GM12873 (cell line): ENCODE measurements at regions not wholly inside any gene's neighbourhood (a gene's known extent, or its start where the extent isn't known, plus 50 kb on each side); places are given as distances from the start of the nearest gene placed in this dataset.

Source experiments
- TF ChIP-seq, protein P1 (sequence below): IDR thresholded peaks from 2 replicates; pipeline ENCODE4 v1.5.1; 2012; ENCODE audit warnings: low read depth, mild to moderate bottlenecking, moderate library complexity, low read length, control low read depth; ENCODE audit not compliant: insufficient read depth; ENCODE audit errors: missing control alignments

DNA sequence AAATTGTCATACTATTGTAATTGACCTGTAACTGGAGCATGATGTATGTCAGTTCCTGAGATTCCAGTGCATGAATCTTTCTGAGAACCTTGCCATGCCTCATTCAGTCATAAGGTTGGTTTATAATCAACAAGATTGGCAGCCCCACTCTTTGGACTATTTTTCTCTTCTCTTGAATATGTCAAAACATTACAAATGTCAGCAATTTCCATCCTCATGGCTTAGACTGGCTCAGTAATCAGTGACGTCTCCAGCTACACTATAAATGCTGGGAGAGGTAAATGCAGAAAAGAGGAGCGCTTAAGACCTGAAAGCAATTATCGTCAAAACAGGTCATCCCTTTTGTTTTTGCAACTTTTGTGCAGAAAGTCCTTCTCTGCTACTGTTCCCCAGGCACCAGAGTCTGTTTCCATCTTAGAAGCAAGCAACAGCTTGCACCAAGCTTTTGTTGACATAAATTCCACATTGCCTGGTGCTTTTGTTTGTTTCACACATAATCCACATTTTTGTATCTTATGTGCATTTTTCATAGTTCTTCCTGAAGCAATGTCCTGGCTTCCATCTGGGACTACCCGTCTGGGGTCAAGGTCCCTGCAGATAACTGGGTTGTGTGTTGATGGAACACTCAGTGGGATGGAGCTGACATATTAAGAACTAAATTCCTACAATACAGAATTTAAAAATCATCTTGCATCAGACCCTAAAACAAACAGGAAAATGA, 149.8 kb downstream of the OSR1 start:
- TF ChIP-seq, protein P1, sequence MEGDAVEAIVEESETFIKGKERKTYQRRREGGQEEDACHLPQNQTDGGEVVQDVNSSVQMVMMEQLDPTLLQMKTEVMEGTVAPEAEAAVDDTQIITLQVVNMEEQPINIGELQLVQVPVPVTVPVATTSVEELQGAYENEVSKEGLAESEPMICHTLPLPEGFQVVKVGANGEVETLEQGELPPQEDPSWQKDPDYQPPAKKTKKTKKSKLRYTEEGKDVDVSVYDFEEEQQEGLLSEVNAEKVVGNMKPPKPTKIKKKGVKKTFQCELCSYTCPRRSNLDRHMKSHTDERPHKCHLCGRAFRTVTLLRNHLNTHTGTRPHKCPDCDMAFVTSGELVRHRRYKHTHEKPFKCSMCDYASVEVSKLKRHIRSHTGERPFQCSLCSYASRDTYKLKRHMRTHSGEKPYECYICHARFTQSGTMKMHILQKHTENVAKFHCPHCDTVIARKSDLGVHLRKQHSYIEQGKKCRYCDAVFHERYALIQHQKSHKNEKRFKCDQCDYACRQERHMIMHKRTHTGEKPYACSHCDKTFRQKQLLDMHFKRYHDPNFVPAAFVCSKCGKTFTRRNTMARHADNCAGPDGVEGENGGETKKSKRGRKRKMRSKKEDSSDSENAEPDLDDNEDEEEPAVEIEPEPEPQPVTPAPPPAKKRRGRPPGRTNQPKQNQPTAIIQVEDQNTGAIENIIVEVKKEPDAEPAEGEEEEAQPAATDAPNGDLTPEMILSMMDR = no peak

DNA sequence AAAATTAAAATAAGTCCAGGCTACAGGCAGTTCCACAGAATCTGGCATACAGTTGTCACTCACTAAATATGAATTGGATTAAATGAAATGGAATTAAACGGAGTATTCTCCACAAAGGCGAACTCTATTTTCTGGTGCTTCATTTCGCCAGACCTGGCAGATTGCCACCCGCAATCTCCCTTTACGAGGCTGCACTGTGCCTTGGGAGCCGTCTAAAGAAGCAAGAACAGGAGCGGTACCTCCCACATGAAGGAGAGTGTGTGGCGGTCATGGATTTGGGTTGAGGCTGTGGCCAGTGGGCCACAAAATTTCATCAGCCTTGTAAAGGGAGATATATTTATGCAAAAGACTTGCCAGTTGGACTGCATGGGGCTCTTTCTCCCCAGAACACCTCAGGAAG, 151.0 kb downstream of the OSR1 start:
- TF ChIP-seq, protein P1 = no peak

DNA sequence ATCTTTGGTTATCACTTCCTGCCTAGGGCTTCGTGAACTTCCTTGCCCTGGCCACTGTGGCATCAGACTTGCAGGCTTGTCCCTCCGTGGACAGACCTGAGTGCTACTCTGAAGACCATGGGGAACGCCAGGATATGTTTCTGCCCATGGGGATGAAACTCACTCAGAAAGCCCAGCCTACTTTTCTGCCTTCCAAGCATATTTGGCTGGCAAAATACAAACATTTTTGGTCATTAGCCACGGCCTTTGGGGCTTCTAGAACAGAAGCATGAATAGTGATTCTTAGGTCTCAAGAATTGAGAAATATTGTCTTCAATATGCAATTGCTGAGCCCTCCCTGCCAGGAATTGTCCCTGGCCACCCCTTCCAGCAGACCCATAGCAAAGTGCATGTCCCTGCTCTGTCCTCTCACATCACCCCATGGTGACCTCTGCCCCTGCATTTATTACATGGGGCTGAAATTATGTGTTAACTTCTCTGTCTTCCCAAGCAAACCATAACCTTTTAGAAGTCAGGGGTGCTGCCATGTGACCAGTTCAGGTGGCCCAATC, 152.4 kb downstream of the OSR1 start:
- TF ChIP-seq, protein P1 = no peak

DNA sequence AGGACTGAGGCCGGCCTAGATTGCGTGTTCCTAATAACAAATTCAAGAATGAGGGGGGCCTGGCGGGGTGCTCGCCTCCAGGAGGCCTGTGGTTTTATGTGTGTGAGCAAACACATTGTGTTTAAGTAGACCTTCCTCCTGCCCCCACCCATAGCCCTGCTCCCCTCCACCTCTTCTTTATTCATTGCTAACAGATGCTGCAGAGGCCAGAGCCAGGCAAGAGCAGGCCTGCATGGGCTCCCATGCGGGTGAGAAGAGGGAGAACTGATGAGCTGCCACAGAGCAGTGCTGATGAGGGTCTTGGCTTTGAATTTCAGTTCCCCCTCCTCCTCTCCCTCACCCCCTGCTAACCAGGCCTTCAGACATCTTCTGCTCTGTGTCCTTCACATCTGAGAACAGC, 154.6 kb downstream of the OSR1 start:
- TF ChIP-seq, protein P1 = no peak

DNA sequence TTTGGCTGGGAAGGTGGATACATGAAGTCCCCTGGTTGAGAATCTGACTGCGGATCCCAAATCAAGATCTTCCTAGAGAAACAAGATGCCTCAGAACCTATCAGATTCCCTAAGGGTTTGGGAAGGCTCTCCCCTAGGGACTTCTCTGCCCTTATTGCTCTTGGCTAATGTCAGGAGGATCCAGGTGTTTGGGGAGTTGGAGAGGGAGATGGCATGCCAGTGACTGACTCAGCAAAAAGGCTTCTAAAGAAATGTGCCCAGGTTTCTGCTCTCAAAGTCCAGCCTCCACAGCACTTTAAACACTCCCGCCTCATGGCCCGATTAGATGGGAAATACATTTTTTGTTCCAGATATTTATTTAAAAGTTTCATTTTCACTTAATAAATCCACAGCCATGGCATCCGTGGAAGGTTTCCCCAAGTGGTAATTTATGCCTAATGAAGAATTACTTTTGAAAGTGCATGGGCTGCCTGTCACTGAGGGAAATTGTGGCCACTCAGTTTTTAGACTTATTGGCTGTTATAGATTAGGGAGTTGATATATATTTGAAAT, 156.4 kb downstream of the OSR1 start:
- TF ChIP-seq, protein P1 = no peak

DNA sequence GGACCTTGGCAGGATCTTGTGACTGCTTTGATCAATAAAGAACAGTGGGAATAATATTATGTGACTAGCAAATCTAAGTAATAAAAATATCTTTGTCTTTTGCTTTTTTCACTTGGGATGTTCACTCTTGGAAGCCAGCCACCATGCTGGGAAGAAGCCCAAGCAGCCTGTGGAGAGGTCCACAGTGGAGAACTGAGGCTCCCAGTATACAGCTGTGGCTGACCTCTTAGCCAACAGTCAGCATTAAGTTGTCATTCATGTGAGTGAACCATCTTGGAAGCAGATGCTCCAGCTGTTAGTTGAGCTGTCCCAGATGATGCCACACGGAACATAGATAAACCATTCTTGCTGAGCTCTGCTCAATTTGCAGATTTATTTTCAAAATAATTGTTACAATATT, 160.0 kb downstream of the OSR1 start:
- TF ChIP-seq, protein P1 = no peak

DNA sequence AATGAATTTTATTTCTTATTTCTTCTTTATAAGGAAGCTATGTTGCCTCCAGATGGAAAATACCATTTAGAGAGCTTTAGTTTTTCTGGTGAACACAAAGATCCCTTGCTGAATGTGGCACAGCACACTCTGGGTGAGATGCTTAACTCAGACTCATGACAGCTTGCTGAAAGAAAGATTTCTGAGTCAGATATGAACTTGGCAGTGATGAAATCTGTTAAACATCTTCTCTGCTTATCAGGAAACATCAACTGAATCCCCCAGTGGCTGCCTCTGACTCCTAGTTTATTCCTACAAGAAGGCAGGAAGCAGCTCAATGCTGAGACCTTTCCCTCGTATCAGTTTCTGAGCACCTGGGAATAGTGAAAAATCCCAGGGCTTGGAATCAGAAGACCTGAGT, 162.8 kb downstream of the OSR1 start:
- TF ChIP-seq, protein P1 = no peak
